ENCODE measurements at regions not wholly inside any gene's neighbourhood (a gene's known extent, or its start where the extent isn't known, plus 50 kb on each side); places are given as distances from the start of the nearest gene placed in this dataset.
"Not testable (repeated sequence)": the region's sequence is repeated elsewhere in the genome, so short reads cannot be mapped to it uniquely, and the experiment has no call there.

DNA sequence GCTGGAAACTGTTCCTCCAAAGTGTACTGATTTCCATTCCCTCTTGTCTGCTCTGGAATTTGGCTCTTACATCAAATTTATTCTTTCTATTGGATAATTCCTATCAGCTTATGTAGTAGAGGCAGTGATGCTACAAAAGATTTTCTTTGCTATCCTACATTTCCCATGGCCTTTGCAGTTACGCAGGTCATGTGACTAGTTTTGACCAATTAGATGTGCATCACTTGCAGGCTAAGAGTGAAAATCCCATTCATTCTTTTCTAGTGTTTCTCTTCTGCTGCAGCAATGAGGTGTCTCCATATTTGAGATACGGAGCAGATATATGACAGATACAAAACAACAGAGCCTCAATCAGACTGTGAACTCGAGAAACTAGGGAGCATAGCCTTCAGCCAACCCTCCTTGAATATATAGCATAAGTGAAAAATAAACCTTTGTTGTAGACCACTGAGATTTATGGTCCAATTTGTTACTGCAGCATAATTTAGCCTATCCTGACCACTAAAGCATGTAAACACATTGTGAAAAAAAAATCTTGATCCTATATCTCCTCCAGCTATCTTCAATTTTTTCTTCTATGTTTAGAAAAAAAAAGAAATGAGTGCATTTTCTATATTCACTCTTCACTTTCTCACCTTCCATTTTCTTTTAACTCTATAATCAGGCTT is 102.0 kb downstream of the HNMT start:
- no peak for DNase-seq

DNA sequence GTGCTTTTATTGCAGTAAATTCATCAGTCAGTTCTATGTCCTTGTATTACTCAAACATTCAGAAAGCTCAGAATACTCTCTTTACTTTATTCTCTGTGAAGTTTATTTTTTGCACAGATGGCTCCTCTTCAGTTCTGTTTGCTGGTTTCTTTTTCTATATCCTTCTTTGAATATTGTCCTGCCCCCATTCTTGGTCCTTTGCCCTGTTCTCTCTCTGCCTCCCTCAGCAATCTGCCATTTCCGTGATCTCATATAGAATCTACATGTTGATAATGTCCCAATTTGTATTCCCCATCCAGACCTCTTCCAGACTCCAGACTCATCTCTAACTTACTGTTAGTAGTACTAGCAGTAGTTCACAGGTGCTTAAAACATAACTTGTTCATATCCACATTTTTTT is 102.6 kb downstream of the HNMT start:
- DNase-seq, result no peak

DNA sequence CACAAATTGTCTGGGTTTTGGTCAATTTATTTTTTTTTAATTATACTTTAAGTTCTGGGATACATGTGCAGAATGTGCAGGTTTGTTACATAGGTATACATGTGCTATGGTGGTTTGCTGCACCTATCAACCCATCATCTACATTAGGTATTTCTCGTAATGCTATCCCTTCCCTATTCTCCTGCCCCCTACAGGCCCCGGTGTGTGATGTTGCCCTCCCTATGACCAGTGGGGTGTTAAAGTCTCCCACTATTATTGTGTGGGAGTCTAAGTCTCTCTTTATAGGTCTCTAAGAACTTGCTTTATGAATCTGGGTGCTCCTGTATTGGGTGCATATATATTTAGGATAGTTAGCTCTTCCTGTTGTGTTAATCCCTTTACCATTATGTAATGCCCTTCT is 104.4 kb downstream of the HNMT start:
- DNase-seq, result not testable (repeated sequence)

DNA sequence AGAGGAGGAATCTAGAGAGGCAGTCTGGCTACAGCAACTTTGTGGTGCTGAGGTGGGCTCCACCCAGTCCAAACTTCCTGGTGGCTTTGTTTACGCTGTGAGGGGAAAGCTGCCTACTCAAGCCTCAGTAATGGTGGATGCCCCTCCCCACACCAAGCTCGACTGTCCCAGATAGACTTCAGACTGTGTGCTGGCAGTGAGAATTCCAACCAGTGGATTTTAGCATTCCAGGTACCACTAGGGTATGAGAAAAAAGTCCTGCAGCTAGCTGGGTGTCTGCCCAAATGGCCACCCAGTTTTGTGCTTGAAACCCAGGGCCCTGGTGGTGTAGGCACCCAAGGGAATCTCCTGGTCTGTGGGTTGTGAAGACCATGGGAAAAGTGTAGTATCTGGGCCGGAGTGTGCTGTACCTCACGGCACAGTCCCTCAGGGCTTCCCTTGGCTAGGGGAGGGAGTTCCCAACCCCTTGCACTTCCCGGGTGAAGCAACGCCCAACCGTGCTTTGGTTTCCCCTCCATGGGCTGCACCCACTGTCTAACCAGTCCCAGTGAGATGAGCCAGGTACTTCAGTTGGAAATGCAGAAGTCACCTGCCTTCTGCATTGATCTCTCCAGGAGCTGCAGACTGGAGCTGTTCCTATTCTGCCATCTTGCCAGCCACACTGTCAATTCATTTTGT is 106.9 kb downstream of the HNMT start:
- DNase-seq, result not testable (repeated sequence)

DNA sequence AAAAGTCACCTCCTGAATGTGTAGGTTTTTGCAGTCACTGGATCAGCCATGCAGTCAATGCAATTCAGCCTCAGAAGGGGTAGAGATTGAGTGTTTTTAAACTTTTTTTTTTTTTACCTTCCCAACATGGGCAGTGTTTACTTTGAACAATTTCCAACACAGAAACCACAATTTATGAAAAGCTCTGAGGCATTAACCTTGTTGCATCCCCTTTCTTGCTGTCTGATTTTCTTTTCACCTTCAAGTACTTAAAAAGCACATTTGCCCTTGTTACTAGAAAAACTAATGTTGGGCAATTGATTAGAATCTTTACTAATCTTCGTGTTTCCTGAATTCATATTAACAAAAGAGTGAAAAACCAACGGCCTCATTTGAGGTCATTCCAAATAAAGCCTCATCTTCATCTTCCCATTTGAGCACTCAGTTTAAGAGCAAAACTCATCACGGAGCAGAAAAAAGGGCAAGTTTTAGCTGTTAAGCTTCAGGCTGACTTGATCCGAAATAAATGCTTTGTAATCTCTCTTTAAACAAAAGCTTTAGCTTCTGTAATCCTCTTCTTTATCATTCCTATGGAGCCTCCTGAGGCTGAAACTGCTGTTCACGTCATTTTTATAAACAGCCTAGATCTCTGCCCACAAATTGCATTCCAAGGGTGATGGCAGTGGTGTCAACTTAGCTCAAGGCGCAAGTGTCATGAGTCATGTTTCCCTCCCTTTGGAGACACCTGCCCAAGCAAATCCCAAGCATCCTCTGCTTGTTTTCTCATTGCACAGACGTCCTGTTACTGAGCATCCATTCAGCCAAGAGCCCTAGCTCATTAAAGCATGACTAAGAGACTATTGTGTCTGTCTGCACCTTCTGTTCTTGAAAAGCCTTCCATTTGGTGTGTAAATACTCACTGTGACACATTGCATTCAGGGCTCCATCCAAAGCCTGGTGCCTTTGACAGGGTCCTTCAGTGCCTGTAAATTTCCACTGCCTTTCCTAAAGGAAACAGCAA is 107.7 kb downstream of the HNMT start:
- DNase-seq, result no peak

DNA sequence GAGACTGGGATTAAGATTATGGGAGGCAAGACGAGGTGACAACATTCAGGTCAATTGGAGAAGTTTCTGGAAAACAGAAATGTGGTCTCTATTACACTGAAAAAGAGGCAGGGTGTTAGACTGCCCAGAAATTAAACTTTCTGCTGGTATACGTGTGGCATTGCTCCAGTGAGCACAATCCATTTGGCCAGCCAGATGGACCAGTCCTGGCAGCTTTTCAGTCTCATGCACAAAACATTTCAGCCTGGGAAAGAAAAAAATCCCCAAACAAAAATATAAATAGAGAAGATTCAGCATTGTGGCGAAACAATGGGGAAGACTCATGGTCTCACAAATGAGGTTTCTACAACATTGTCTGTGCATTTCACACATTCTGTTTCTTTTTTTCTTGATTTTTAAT is 113.9 kb downstream of the HNMT start:
- no peak for DNase-seq

DNA sequence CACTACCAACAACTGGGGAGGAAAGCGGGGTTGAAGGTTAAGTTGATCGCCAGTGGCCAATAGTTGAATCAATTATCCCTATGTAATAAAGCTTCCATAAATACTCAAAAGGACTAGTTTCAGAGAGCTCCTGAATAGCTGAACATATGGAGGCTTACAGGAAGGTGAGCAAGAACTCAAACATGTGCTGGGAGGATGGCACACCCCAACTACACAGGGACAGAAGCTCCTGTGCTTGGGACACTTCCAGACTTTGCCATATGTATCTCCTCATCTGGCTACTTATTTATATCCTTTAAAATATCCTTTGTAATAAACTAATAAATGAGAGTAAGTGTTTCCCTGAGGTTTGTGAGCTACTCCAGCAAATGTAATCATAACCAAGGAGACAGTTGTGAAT is 115.7 kb downstream of the HNMT start:
- DNase-seq, result no peak

DNA sequence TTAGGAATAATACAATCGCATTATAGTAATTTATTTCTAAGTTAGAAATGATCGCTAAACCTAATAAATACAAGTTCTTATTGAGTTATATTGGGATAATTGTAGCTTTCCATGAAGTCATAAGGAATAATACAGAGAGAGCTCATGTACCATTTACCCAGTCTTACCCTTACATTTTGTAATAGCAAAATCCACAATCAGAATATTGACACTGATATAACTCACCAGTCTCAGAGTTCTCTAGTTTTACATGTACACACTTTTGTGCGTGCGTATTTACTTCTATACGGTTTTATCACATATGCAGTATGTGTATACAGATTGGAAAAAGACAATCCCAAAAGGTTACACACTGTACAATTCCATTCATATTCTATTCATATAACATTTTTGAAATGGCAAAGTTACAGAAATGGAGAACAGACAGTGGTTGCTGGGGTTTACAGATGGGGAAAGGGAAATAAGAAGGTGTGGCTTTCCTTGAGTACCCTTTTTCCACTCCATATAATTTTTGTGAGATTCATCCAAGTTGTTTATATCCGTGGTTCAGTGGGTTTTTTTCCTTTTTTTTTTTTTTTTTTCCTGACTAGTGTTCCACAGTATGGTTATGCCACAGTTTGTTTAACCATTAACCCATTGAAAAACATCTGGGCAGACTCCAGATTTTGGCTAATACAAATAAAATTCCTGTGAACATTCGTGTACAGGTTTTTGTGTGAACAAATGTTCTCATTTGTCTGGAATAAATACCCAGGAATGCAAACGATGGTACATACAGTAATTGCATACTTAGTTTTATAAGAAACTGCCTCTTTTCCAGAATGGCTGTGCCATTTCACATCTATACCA is 117.2 kb downstream of the HNMT start:
- DNase-seq, result no peak

DNA sequence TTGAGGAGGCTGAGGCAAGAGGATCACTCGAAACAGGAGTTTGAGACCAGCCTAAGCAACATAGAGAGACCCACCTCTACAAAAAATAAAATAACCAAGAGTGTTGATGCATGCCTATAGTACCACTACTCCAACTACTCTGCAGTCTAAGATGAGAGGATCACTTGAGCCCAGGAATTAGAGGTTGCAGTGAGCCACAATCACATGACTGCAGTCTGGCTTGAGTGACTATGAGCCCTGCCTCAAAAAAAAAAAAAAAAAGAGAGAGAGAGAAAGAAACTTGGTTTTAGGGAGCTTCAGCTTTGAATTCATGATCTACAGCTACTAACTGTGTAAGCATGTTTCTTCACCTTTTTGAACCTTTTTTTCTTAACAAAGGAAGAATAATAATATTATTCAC is 119.9 kb downstream of the HNMT start:
- peak in 1 of 3 donors; percentile 13 for DNase-seq

DNA sequence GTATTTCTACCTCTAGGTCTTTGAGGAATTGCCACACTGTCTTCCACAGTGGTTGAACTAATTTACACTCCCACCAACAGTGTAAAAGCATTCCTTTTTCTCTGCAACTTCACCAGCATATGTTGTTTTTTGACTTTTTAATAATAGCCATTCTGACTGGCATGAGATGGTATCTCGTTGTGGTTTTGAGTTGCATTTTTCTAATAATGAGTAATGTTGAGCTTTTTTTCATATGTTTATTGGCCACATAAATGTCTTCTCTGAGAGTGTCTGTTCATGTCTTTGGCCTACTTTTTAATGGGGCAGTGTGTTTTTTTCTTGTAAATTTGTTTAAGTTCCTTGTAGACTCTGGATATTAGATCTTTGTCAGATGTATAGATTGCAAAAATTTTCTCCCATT is 121.2 kb downstream of the HNMT start:
- DNase-seq, result not testable (repeated sequence)

DNA sequence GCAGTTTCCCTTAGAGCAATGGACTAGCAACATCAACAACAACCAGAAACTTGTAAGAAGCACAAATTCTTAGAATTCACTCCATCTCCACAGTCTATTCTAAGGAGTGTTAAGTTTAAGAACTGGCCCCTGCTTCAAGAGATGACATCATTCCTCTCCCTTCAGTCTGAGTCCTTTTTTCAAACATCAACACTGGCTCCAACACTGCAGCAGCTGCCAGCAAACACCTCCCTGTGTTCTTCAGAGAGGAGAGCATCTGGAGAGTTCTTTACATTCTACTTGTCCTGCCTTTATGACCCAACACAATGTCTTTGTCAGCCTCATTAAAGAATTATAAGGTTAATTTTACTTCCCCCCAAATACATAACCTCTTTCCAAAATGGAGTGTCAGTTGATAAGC is 122.3 kb downstream of the HNMT start:
- no peak for DNase-seq

DNA sequence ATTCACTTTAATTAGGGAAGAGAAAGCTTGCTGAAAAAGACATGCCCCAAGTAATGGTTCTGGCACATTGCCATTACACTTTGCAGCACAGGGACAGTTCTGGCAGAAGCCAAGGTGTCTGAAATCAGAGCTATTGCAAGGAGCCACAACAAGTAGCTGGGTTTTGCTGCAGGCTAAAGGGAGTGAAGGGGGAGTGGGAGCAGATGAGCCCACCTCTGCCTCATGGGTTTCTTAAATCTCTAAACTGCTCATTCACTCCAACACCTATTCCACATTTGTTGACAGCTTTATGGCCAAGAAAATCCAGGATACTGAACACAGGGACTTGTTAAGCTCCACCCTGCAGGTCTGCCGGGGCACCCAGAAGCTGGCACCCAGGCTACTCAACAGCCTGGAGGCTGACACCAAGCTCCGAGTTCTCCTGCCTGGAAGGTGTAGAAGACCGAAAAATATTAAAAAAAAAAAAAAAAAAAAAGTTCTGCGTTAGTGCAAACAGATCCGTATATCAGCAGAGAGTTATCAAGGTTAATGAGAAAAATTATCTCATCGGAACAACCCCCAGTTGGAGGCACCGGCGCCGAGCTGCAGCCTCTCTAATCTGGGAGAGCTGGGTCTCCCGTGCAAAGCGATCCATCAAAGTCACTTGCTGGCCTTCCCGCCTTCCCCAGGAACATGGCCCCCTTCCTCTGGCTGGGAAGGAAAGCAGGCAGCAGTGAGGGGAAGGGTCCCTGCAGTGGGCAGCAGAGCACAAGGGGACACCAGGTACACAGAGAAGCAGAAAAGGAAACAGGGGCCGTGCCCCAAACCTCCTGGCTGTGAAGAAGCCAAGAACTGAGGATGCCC is 123.7 kb downstream of the HNMT start:
- DNase-seq, result peak in 1 of 3 donors; percentile 22

DNA sequence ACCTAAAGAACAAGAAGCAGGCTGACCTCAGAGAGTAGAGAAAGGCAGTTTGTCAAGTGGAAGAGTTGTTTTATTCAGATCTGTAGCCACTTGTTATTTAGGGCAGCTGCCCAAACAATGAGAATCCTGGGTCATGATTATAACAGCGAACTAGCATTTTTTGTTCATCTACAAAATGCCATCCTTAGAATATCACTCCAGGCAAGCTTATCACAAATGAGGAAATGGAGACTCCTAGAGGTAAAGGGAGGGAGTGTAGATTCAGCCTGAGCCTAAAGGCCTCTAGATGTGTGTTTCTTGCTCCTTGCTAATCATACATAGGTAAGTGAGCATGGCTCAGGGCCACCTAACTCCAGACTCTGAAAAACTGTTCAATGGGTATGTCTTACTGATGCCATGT is 126.1 kb downstream of the HNMT start:
- peak; percentile 60 to 76 (median 70) for DNase-seq

DNA sequence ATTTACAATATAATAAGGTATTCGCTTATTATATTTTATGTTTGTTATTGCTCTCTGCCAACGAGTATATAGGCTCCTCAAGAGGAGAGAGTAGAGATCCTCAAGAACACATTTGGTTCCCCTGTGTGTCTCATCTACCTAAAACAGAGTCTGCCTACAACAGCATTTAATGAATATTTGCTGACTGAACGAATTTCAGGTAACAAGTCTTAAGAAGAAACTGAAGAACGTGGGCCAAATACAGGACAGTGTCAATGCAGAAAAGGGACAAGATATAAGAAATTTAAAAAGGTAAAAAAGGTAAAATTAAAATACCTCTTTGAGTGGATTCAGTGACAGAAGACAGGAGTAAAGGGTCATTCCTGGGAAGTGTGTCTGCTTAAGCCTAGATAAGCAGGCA is 129.2 kb downstream of the HNMT start:
- no peak for DNase-seq

DNA sequence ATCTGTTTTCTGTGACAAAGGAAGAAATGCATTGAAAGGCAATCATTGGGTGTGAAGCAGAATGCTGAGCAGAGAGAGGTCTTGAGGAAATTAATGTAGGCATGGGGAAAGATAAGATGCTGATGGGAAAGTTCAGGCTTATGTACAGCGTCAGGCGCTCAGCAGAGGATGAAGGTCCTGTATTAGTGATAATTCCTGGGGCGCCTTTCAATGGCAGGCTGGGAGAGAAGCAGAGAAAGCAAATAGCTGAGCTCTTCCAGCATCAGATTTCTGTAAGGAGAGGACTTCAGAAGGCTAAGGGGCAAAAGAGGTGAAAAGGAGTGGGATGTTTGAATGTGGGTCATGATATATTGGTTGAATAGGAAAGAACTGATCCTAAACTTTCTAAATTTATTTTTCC is 129.8 kb downstream of the HNMT start:
- no peak for DNase-seq

DNA sequence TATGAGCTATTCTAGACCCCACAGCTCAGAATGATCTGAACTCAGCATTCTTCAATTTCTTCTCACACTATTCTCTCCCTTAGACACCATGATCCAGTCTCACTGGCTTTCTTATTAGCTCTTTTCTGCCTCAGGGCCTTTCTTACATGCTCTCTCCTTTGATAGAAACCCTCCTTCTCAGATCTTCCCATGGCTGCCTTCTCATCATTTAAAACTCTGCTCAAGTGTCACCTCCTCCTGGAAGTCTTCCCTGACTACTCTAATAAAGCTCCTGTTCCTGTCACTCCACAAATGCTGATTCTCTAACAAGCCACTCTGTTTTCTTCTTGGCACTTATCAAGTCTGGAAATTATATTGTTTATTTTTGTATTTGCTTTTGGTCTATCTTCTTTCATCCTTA is 131.1 kb downstream of the HNMT start:
- DNase-seq, result no peak

DNA sequence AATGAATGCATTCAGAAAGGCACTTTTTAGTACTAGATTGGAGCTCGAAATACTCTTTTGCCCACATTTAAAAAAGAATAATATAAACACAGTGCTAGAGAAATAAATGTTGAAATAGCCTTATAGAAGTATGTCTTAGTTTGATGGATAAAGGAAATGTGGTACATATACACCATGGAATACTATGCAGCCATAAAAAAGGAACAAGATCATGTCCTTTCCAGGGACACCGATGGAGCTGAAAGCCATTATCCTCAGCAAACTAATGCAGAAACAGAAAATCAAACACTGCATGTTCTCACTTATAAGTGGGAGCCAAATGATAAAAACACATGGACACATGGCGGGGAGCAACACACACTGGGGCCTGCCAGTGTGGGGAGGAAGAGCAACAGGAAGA is 135.0 kb downstream of the HNMT start:
- not testable (repeated sequence) for DNase-seq

DNA sequence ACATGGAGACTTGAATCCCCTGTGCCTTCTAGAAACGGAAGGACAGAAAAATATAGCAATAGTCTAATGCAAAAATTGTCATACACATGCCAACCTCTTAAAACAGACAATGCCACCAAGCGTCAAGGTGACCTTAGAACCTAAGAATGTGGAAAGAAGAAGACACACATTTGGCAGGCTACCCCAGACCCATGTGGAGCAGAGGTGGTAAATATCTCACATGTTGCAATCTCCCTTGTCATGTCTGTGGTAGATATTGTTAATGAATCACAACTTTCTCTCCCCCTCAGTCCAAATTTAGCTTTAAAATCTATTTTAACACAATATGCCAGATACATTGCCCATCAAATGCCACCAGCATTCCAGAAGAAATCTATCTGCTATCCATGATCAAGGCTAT is 137.4 kb downstream of the HNMT start:
- no peak for DNase-seq

DNA sequence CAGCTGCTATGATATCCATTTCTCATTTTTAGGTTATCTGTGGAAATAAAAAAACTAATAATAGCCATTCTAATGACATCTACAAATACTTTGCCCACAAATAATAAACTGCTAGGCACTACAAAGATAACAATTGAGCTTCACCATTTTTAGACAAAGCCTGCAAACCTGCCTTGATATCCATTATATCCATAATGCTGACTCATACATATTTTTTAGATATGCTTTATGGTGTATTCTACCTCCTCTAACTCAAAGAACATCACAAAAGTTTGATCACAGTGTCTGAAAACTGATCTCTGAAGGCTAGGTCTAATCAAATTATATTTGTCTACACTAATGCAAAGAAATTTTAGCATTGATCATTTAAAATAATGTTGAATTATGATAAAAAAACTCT is 138.4 kb downstream of the HNMT start:
- no peak for DNase-seq

DNA sequence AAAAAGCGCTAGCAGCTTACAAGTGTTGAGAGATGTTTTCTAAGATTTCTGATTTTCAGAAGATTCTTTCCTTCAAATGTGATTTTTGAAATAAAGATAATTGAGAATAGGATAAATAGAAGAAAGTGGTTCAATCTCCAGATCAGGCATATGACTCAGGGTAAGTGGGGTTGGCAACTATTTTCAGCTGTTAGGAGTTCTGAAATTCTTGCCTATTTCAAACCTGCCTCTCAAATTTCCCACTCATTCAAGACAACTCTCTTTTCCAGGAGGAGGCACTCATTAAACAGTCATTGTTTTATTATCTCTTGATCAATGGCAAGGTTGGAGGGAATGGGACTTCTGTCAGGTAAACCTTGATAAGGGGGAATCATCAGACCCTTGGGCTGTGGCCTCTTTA is 138.9 kb downstream of the HNMT start:
- DNase-seq, result no peak

DNA sequence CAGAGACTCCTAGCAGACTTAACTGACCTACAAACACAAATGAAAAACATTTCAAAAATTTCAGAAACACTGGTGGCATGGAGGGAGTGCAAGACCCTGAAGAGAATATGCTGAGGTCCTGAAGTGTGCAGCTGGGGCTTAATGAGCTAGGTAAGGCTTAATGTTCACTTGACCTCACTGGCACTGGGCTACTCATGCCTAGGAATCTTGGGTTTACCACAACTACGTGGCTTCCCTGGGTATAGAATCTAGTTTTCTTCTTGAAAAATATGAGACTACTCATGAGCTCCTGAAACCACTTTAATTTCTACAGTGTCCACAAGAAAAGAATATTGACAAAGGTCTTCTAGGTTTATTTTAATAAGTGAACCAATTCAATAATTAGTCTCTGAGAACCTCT is 139.8 kb downstream of the HNMT start:
- no peak for DNase-seq

DNA sequence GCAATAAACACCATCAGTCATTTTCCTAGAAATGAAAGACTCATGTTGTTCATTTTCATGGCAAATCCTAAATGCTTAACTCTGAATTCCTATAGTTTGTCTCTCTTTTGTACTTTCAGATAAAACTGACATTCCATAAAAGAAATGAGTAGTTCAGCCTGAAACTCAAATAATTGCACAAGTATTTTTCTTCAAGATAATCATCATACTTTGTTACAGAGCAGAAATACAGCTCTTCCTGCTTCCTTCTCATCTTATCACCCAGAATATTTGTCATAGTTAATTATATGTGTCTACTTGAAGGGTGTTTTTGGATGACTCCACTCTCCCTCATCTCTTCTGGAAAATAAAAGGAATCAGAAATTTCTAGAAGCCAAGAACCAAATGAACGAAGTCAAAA is 141.1 kb downstream of the HNMT start:
- DNase-seq, result no peak
